ENCODE measurements at regions not wholly inside any gene's neighbourhood (a gene's known extent, or its start where the extent isn't known, plus 50 kb on each side); places are given as distances from the start of the nearest gene placed in this dataset.

DNA sequence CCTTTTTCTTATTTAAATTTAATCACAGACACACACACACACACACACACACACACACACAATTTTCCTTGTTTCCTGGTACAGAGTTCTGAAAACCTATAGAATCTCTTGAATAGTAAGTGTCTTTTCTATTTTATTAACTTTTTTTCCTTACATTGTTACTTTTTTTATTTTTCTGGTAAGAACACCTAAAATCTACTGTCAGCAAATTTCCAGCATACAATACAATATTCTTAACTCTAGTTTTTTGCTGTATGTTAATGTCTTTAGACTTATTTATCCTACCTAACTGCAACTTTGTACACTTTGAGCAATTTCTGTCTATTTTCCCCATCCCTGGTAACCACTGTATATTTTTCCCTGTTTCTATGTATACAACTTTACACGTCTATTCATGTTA lies 1179.8 kb downstream of the SLITRK1 start:
- H3K9me3 ChIP-seq = peaks cover 27% of the 10 kb centered on the region
- TF ChIP-seq, protein P1, sequence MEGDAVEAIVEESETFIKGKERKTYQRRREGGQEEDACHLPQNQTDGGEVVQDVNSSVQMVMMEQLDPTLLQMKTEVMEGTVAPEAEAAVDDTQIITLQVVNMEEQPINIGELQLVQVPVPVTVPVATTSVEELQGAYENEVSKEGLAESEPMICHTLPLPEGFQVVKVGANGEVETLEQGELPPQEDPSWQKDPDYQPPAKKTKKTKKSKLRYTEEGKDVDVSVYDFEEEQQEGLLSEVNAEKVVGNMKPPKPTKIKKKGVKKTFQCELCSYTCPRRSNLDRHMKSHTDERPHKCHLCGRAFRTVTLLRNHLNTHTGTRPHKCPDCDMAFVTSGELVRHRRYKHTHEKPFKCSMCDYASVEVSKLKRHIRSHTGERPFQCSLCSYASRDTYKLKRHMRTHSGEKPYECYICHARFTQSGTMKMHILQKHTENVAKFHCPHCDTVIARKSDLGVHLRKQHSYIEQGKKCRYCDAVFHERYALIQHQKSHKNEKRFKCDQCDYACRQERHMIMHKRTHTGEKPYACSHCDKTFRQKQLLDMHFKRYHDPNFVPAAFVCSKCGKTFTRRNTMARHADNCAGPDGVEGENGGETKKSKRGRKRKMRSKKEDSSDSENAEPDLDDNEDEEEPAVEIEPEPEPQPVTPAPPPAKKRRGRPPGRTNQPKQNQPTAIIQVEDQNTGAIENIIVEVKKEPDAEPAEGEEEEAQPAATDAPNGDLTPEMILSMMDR (IDR thresholded peaks at IDR 0.05) = no peak
- H3K36me3 ChIP-seq (ENCODE audit: low read depth) = no peaks in the 10 kb centered on the region
- intact Hi-C loops (cut with DNase I, micrococcal nuclease) = no loop called here
- no peak overlapping the region for H3K4me3 ChIP-seq
- no peaks in the 10 kb centered on the region for H3K4me1 ChIP-seq (ENCODE audit: low read depth)
- no peak for ATAC-seq
- DNase-seq = no peak

DNA sequence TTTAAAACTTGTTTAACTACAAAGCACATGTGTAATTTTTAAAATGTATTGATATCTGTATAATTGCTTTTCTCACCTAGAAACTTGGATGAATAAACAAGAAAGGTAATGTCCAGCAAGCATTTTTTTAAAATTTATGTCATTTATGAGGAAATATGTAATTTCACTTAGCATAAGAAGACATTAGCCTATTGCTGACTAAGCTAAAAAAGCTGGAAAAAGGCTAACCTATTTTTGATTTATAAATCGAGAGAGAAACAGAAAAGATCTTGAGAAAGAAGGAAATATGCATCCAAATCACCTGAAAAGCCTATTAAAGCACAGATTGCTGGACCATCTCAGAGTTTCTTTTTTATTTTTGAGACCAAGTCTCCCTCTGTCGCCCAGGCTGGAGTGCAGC lies 1181.3 kb downstream of the SLITRK1 start:
- peaks cover 21% of the 10 kb centered on the region for H3K9me3 ChIP-seq
- intact Hi-C loops (cut with DNase I, micrococcal nuclease) = no loop called here
- no peak for ATAC-seq
- H3K4me3 ChIP-seq = no peak overlapping the region
- DNase-seq = no peak
- no peaks in the 10 kb centered on the region for H3K4me1 ChIP-seq (ENCODE audit: low read depth)
- TF ChIP-seq, protein P1 (IDR thresholded peaks at IDR 0.05) = no peak
- H3K36me3 ChIP-seq (ENCODE audit: low read depth) = no peaks in the 10 kb centered on the region

DNA sequence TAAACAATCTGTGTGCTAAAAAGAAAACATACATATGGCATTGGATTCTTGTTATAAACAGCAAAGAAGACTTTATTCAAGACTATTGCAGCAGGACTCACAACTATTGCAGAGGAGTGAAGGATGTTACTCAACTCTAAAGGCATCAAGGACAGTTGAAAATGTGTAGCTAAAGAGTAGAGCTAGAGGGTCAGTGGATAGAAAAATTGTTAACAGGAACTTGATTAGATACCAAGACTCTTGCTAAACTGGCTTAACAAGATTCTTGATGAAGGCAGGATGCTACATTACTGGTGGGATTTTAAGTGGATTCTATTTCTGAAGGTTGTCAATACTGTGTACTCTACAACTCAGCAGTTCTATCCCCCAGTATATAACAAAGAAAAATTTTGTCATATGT lies 1183.3 kb downstream of the SLITRK1 start:
- DNase-seq (no peak), ATAC-seq (no peak)
- H3K36me3 ChIP-seq (ENCODE audit: low read depth) = no peaks in the 10 kb centered on the region
- TF ChIP-seq, protein P1 (IDR thresholded peaks at IDR 0.05) = no peak
- intact Hi-C loops (cut with DNase I, micrococcal nuclease) = no loop called here
- no peak overlapping the region for H3K4me3 ChIP-seq
- peaks cover 10% of the 10 kb centered on the region for H3K9me3 ChIP-seq
- H3K4me1 ChIP-seq (ENCODE audit: low read depth) = no peaks in the 10 kb centered on the region

DNA sequence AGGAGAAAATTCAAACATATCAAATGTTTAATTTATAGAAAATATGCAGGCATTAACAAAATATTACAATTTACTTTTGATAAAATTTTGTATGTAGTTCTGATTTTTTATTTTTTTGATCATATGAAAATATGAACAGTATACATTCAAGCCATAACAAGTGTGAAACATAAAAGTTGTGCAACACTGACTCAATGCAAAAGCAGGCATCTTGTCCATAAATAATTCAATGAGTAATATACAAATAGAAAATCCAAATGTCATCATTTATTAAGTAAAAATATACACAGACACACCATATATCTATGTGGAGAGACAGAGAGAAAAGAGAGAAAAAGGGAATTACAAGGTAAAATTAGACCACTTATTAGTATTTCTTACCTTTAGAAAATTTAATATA lies 1183.9 kb downstream of the SLITRK1 start:
- Histone ChIP-seq H3K9me3 (peaks cover 10% of the 10 kb centered on the region), H3K36me3 (ENCODE audit: low read depth) (no peaks in the 10 kb centered on the region), H3K4me1 (ENCODE audit: low read depth) (no peaks in the 10 kb centered on the region), H3K4me3 (no peak overlapping the region)
- TF ChIP-seq, protein P1 (IDR thresholded peaks at IDR 0.05) = no peak
- ATAC-seq (no peak), DNase-seq (no peak)
- intact Hi-C loops (cut with DNase I, micrococcal nuclease) = no loop called here

DNA sequence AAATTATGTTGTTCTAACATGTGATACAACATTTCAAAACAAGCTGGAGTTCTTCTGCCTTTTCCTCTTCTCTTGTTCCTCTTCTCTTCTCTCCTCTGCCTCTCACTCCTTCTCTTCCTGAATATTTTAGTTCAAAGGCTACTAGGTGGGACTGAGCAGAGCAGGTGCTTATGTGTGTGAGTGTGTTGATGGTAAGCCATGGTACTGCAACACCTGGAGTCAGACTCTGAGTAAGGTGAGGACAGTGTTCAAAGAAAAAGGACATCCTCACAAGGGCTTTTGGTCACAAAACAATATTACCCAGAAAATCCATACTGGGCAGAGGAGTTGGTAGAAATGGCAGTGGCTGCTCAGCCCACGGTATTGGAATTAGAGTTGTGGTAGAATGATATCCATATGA lies 1188.7 kb downstream of the SLITRK1 start:
- TF ChIP-seq, protein P1 (IDR thresholded peaks at IDR 0.05) = no peak
- intact Hi-C loops (cut with DNase I, micrococcal nuclease) = no loop called here
- Histone ChIP-seq H3K4me1 (ENCODE audit: low read depth) (no peaks in the 10 kb centered on the region), H3K36me3 (ENCODE audit: low read depth) (no peaks in the 10 kb centered on the region), H3K9me3 (peaks cover 14% of the 10 kb centered on the region), H3K4me3 (no peak overlapping the region)
- ATAC-seq = no peak
- no peak for DNase-seq

DNA sequence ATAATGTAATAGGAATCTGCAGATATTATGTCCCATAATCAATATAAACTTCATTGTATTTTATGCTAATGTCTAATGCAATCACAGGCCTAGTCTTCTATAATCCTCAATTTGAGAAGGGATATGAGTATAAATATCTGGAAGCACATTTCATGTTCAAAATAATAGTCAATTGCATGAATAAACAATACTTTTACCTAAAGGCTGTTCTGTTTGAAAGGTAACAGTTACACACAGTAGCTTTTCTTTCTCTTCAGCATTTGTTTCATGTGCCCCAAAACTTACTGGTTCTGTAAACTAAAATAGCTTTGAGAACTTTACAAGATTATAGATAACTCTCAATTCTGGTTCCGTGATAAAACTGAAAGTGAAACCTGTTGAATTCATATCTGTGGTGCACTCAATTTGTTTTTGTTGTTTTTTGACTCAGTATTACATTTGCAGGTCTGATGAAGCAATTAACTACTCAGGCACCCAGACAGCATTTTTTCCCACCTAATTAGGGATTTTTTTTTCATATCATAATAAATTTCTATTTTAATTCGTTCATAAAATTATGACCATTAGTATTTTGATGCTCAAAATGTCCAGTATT lies 1193.8 kb downstream of the SLITRK1 start:
- intact Hi-C loops (cut with DNase I, micrococcal nuclease) = no loop called here
- DNase-seq = no peak
- TF ChIP-seq, protein P1 (IDR thresholded peaks at IDR 0.05) = no peak
- Histone ChIP-seq H3K4me1 (ENCODE audit: low read depth) (no peaks in the 10 kb centered on the region), H3K36me3 (ENCODE audit: low read depth) (no peaks in the 10 kb centered on the region), H3K9me3 (peaks cover 17% of the 10 kb centered on the region), H3K4me3 (no peak overlapping the region)
- no peak for ATAC-seq

Measured in mucosa of descending colon (tissue), 3 donors.